Panc1 (cell line): ENCODE measurements at regions not wholly inside any gene's neighbourhood (a gene's known extent, or its start where the extent isn't known, plus 50 kb on each side); places are given as distances from the start of the nearest gene placed in this dataset.

Source experiments
- ATAC-seq: fragments of 200-7000 bp; cut with Tn5 transposase; 2 replicates; pipeline ENCODE4 v1.9.1; 2020; ENCODE audit warnings: mild to moderate bottlenecking, moderate library complexity
- BruUV-seq: library from RNA; stranded (reverse); fragments of 400-500 nt; replicated peaks from 2 replicates; lab custom pipeline; 2021; lab: Mats Ljungman, UMichigan
- CTCF ChIA-PET: fragments of 300-600 bp; sonication (Branson Sonifier 250); formaldehyde crosslinking; loops from one replicate; lab custom pipeline; 2022; ENCODE audit warnings: antibody characterized with exemption; lab: Charles Lee
- POLR2A ChIA-PET: fragments of 300-600 bp; sonication (Branson Sonifier 250); formaldehyde crosslinking; loops from one replicate; lab custom pipeline; 2022; ENCODE audit warnings: antibody characterized with exemption; lab: Charles Lee
- DNase-seq: peaks from one replicate; pipeline ENCODE4 v3.0.0-alpha.2; 2010; ENCODE audit warnings: low read depth, low spot score
- H3K27ac ChIP-seq: 2 replicates; pipeline ENCODE4 v1.5.1; 2011; ENCODE audit warnings: mild to moderate bottlenecking, low read length, inconsistent platforms
- H3K27me3 ChIP-seq: fragments of 200-500 bp; sonication (Bioruptor generic); 2 replicates; pipeline ENCODE4 v1.6.0; 2014; ENCODE audit warnings: low read length, inconsistent platforms; ENCODE audit not compliant: control insufficient read depth, insufficient read depth
- H3K36me3 ChIP-seq: fragments of 200-500 bp; sonication (Bioruptor generic); 2 replicates; pipeline ENCODE4 v1.5.1; 2014; ENCODE audit warnings: inconsistent platforms, mild to moderate bottlenecking, low read length, moderate library complexity; ENCODE audit not compliant: control insufficient read depth, insufficient read depth
- H3K4me1 ChIP-seq: 2 replicates; pipeline ENCODE4 v1.5.1; 2011; ENCODE audit warnings: inconsistent platforms, mild to moderate bottlenecking, low read length, moderate library complexity; ENCODE audit not compliant: control insufficient read depth, insufficient read depth
- H3K4me3 ChIP-seq, 2 experiments: 2 replicates each; pipeline ENCODE4 v1.5.1; 2011 to 2012; ENCODE audit warnings: low read depth in 2 of 2, low read length in 2 of 2, mild to moderate bottlenecking in 2 of 2, inconsistent platforms in 1 of 2, moderate library complexity in 1 of 2
- H3K9me3 ChIP-seq: fragments of 200-500 bp; sonication (Bioruptor generic); 2 replicates; pipeline ENCODE4 v1.5.1; 2014; ENCODE audit warnings: low read depth, mild to moderate bottlenecking, inconsistent platforms, low read length, moderate library complexity; ENCODE audit not compliant: control insufficient read depth, insufficient read depth
- POLR2AphosphoS5 ChIP-seq: IDR thresholded peaks from 2 replicates; pipeline ENCODE4 v1.6.1; 2012; ENCODE audit warnings: mild to moderate bottlenecking, low read depth, low read length, moderate library complexity
- SIN3A ChIP-seq: IDR thresholded peaks from 2 replicates; pipeline ENCODE4 v1.6.1; 2012; ENCODE audit warnings: low read depth, mild to moderate bottlenecking, low read length, moderate library complexity, borderline replicate concordance; ENCODE audit not compliant: insufficient read depth
- TCF7L2 ChIP-seq: IDR thresholded peaks from 2 replicates; pipeline ENCODE4 v1.6.1; 2011; ENCODE audit warnings: mild to moderate bottlenecking, low read depth, low read length, inconsistent platforms
- in situ Hi-C: cut with HindIII; loops from 2 replicates; pipeline ENCODE4 v1.10.0; 2016; ENCODE audit warnings: low sequenced_read_pairs, low pct_unique_long_range_greater_than_20kb
- intact Hi-C: fragments of 100-400 bp; cut with micrococcal nuclease; formaldehyde crosslinking; loops from one replicate; pipeline ENCODE4 v1.10.0; 2022; ENCODE audit not compliant: unreplicated experiment
- TF ChIP-seq, protein P1 (sequence below): fragments of 450-650 bp; IDR thresholded peaks from 2 replicates; pipeline ENCODE4 v1.5.1; 2017; ENCODE audit warnings: mild to moderate bottlenecking
- TF ChIP-seq, protein P2 (sequence below), 2 experiments: IDR thresholded peaks; 2 replicates each; pipeline ENCODE4 v1.6.1; 2011 to 2012; ENCODE audit warnings: low read depth in 2 of 2, control low read depth in 1 of 2, low read length in 1 of 2, mild to moderate bottlenecking in 1 of 2, moderate library complexity in 1 of 2; ENCODE audit not compliant: insufficient read depth in 1 of 2

DNA sequence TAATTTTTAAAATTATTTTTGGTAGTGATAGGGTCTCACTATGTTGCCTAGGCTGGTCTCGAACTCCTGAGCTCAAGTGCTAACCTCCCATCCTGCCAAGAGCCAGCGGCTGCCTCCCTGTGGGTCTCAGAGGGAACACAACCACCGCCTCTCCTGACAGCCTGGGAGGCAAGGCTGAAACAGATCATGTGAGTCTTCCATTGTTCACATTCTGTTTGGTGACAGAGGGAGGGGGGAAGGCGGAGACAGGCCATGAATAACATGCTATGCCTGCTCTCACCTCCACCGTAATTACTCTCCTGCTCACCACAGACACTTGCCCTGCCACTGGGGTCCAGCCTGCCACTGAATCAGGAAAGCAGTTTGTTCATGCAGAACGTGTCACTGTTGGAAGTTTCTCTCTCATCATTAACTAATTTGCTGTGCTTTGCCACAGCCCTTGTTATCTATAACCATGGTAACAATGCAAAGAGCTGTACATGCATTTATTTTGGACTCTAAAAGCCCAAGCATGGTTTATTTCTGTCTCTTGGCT lies 78.4 kb upstream of the RASGRF1 start:
- peak overlapping the region; percentile 36; the same call in 1 of the 2 replicates for H3K27ac ChIP-seq
- in situ Hi-C loops = no loop called here
- TF ChIP-seq POLR2AphosphoS5 = no peak
- no peak for TF ChIP-seq TCF7L2
- TF ChIP-seq, protein P1, sequence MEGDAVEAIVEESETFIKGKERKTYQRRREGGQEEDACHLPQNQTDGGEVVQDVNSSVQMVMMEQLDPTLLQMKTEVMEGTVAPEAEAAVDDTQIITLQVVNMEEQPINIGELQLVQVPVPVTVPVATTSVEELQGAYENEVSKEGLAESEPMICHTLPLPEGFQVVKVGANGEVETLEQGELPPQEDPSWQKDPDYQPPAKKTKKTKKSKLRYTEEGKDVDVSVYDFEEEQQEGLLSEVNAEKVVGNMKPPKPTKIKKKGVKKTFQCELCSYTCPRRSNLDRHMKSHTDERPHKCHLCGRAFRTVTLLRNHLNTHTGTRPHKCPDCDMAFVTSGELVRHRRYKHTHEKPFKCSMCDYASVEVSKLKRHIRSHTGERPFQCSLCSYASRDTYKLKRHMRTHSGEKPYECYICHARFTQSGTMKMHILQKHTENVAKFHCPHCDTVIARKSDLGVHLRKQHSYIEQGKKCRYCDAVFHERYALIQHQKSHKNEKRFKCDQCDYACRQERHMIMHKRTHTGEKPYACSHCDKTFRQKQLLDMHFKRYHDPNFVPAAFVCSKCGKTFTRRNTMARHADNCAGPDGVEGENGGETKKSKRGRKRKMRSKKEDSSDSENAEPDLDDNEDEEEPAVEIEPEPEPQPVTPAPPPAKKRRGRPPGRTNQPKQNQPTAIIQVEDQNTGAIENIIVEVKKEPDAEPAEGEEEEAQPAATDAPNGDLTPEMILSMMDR = no peak
- TF ChIP-seq SIN3A = no peak
- TF ChIP-seq, protein P2, sequence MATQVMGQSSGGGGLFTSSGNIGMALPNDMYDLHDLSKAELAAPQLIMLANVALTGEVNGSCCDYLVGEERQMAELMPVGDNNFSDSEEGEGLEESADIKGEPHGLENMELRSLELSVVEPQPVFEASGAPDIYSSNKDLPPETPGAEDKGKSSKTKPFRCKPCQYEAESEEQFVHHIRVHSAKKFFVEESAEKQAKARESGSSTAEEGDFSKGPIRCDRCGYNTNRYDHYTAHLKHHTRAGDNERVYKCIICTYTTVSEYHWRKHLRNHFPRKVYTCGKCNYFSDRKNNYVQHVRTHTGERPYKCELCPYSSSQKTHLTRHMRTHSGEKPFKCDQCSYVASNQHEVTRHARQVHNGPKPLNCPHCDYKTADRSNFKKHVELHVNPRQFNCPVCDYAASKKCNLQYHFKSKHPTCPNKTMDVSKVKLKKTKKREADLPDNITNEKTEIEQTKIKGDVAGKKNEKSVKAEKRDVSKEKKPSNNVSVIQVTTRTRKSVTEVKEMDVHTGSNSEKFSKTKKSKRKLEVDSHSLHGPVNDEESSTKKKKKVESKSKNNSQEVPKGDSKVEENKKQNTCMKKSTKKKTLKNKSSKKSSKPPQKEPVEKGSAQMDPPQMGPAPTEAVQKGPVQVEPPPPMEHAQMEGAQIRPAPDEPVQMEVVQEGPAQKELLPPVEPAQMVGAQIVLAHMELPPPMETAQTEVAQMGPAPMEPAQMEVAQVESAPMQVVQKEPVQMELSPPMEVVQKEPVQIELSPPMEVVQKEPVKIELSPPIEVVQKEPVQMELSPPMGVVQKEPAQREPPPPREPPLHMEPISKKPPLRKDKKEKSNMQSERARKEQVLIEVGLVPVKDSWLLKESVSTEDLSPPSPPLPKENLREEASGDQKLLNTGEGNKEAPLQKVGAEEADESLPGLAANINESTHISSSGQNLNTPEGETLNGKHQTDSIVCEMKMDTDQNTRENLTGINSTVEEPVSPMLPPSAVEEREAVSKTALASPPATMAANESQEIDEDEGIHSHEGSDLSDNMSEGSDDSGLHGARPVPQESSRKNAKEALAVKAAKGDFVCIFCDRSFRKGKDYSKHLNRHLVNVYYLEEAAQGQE (IDR thresholded peaks at IDR 0.05; ENCODE audit: insufficient read depth in 1 of 2, low read depth in 2 of 2, low read length in 1 of 2) = no peak

DNA sequence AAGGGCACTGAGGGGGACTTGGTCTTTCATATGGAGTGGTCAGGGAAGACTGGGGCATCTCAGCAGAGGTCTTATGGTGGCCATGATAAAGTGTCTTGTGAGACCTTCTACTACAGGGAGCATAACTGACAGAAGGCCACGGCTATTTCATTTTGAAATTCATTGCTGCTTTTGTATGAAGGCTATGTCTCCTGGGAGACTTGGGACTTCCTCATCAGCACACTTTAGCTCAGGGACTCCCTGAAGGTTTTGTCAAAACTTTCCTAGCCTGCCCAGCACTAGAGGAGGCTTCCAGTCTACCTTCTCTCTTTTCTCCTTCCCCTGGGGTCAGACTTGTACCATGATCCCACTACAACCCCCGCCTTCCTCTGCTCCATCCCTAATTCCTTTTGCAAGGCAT lies 77.2 kb upstream of the RASGRF1 start:
- in situ Hi-C loops = no loop called here
- no peak overlapping the region for H3K27ac ChIP-seq
- ATAC-seq (no peak), DNase-seq (no peak)
- no peak overlapping the region for H3K4me3 ChIP-seq
- peaks cover 38% of the 10 kb centered on the region for H3K4me1 ChIP-seq
- intact Hi-C loops = no loop called here
- no peaks in the 10 kb centered on the region for H3K36me3 ChIP-seq
- BruUV-seq = no TSS peak
- TF ChIP-seq POLR2AphosphoS5 (no peak), SIN3A (no peak), TCF7L2 (no peak)
- TF ChIP-seq, protein P2 (IDR thresholded peaks at IDR 0.05; ENCODE audit: insufficient read depth in 1 of 2, low read depth in 2 of 2, low read length in 1 of 2) = no peak
- TF ChIP-seq, protein P1 = no peak
- H3K27me3 ChIP-seq = peaks cover 2% of the 10 kb centered on the region; the same call in 1 of the 2 replicates
- H3K9me3 ChIP-seq = no peaks in the 10 kb centered on the region
- POLR2A ChIA-PET = no interaction called here
- CTCF ChIA-PET = no interaction called here

More for the DNA sequence above, 78.4 kb upstream of the RASGRF1 start:
- H3K27me3 ChIP-seq = no peaks in the 10 kb centered on the region
- ChIA-PET POLR2A (no interaction called here), CTCF (no interaction called here)
- no TSS peak for BruUV-seq
- peaks cover 48% of the 10 kb centered on the region for H3K4me1 ChIP-seq
- peak; percentile 54 for ATAC-seq
- H3K9me3 ChIP-seq = no peaks in the 10 kb centered on the region
- intact Hi-C loops = no loop called here
- no peaks in the 10 kb centered on the region for H3K36me3 ChIP-seq
- H3K4me3 ChIP-seq = no peak overlapping the region
- no peak for DNase-seq
